HG02840 (cell line): ENCODE measurements at regions not wholly inside any gene's neighbourhood (a gene's known extent, or its start where the extent isn't known, plus 50 kb on each side); places are given as distances from the start of the nearest gene placed in this dataset.
"Not testable (repeated sequence)": the region's sequence is repeated elsewhere in the genome, so short reads cannot be mapped to it uniquely, and the experiment has no call there.

Experiments used
- ATAC-seq: cut with Tn5 transposase; IDR thresholded peaks from one replicate; pipeline ENCODE4 v1.9.1; 2021; ENCODE audit warnings: mild to moderate bottlenecking, moderate library complexity, moderate number of reproducible peaks; ENCODE audit not compliant: unreplicated experiment, low FRiP score

DNA sequence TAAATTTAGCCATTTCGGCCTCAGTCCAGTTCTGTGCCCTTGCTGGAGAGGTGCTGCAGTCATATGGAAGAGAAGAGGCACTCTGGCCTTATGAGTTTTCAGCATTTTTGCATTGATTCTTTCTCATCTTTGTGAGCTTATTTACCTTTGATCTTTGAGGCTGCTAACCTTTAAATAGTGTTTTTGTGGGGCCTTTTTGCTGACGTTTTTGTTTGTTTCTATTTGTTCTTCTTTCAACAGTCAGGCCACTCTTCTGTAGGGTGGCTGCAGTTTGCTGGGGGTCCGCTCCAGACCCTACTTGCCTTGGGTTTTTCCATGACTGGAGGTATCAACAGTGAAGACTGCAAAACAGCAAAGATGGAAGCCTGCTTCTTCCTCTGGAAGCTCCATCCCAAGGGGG is 1951.7 kb upstream of the LRRTM1 start:
- no peak for ATAC-seq

- no peak for ATAC-seq
Observed at GRCh38 chr2:82254728-82255127, 1950.2 kb upstream of the LRRTM1 start.

GRCh38 chr2:82246220-82246775 is 1941.7 kb upstream of the LRRTM1 start:
- no peak for ATAC-seq

DNA sequence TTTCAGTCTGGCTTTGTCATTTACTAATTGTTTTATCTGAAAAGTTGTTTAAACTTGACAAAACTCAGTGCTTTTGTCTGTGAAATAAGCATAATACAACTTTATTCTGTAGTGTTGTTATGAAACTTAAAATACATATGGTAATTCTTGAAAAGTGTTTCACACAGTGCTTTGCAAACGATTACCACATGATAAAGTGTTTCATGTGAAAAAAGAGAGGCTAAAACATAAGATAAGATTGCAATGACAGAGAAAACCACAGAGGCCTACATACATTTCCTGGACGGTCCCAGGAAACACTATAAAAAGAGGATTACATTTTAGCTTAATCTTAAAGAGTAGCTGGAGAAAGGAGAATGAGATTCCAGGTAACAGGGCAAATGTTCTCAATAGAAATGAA is 1934.6 kb upstream of the LRRTM1 start:
- no peak for ATAC-seq

DNA sequence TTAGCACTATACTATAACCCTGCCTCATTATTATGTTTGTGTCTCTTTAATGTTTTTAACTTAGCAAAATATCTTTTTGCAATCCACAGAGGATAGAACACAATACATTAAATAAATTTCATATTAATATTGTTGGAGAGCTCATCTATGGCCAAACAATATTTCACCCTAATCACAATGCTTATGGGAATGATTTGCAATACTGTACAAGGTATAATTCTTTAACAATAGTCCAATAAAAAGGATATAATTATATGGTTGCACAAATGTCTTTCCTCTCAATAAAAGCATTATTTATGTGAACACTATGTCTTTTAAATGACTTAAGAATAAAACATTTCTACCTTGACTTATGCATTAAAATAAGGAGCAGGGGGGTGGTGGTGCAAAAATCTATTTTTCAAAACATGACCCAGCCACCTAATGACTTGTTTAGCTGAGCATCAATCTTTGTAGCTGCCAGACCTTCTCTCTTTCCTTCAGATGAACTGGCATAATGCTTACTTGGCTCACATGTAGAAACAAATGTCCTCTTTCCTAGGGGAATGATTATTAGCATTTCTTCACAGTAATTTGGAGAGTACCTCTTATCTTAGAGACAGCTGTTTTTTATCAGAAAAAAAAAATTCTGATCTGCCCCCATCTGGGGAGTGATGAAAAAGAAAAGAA is 1933.6 kb upstream of the LRRTM1 start:
- no peak for ATAC-seq

- no peak for ATAC-seq
Observed at GRCh38 chr2:82234283-82234874, 1929.8 kb upstream of the LRRTM1 start.

- no peak for ATAC-seq
Observed at GRCh38 chr2:82233806-82234205, 1929.3 kb upstream of the LRRTM1 start.

DNA sequence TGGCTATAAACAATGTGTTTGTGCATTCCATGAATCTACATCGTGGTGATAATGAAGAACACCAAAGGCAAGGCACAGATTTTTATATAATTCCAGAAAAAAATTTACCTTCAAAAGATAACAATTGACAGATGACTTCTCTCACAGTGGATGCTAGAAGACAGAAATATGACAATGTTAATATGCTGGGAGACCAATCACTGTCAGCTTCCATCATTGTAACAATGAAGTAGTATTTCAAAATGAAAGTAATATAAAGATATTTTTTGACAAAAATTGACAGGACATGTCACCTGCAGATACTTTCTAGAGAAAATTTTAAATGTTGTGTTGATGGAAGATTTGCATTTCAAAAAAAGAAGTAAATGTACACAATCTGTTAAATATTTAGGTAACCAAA is 1925.9 kb upstream of the LRRTM1 start:
- no peak for ATAC-seq

- ATAC-seq: no peak
Observed at GRCh38 chr2:82226441-82226840, 1921.9 kb upstream of the LRRTM1 start.

GRCh38 chr2:82224301-82224940 is 1919.9 kb upstream of the LRRTM1 start:
- ATAC-seq: no peak

DNA sequence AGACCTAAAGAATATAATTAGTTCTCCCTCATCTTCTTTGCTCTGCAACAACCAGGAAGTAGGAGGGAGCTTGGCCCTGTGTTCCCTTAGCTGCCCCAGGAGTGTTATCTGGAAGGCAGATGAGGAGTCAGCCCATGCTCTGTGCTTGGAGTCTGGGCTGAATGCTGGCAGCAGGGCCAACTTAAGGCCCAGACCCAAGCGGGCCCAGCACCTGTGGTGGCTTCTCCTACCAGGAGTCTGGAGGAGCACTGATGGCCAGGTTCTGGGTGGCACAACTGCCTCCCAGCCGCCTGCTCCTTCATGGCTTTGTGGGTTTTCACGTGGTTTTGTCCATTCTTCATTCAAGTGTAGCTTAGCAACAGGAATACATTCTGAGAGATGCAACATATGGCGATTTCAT is 1910.7 kb upstream of the LRRTM1 start:
- ATAC-seq: no peak

DNA sequence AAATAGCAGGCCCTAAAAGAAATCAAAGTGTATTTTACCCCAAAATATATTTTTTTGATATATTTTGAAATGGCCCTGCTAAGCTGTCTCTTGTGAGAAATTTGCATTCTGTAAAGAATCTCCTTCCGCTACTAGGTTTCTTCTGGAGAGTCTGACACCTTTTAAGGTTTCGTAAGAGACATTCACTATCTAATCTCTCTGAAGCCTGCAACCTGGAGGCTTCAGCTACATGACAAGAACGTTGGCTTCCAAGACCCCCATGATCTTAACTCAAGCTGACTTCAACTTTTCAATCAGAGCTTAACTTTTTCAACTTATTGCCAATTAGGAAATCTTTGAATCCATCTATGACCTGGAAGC is 1894.9 kb upstream of the LRRTM1 start:
- no peak for ATAC-seq

- no peak for ATAC-seq
Observed at GRCh38 chr2:82198809-82199492, 1894.4 kb upstream of the LRRTM1 start.

GRCh38 chr2:82182270-82182669 is 1877.7 kb upstream of the LRRTM1 start:
- ATAC-seq: no peak

DNA sequence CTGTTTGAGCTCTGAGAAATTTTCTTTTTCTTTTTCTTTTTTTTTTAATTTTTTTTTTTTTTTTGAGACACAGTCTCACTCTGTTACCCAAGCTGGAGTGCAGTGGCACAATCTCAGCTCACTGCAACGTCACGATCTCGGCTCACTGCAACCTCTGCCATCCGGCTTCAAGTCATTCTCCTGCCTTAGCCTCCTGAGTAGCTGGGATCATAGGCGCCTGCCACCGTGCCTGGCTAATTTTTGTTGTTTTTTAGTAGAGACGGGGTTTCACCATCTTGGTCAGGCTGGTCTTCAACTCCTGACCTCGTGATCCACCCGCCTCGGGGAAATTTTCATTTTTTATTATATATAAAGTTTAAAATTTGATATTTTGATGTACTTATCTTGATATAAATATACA is 1870.7 kb upstream of the LRRTM1 start:
- ATAC-seq: not testable (repeated sequence)

- ATAC-seq: no peak
Observed at GRCh38 chr2:82172483-82172882, 1867.9 kb upstream of the LRRTM1 start.

DNA sequence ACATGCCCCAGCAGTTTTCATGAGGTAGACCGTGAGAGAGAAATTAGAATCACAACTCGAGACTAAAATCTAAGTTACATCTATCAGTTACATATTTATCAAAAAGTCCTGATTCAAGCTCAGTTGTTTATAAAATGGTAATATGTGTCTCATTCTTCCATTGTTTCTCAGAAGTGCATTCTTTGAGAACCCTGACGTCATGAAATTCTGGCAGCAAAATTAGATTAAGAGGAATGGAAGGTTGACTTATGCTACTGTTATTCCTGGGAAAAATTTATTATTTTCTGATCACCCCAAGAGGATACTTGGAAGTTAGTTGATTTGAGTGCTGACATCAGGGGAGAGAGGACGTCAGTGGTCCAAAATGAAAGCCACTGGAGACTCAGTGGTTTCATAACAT is 1864.8 kb upstream of the LRRTM1 start:
- ATAC-seq: no peak

DNA sequence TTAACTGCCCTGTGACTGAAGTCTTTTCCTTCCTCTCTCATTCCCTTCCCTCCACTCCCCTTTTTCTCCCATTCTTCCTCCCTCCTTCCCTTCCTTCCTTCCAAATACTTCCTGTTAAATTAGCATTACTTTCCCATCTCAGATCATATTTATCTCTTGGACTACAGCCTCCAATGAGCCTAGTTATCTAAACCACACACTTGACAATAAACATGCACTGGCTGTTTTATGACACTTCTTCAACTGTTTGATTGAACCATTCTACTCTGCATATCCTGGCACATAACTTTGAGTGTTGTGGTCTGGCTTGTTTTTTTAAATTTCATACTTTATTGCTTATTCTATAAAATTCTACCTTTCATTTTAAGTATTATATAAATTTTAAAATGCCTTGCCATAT is 1860.8 kb upstream of the LRRTM1 start:
- no peak for ATAC-seq

- ATAC-seq: no peak
Observed at GRCh38 chr2:82158150-82158549, 1853.6 kb upstream of the LRRTM1 start.

DNA sequence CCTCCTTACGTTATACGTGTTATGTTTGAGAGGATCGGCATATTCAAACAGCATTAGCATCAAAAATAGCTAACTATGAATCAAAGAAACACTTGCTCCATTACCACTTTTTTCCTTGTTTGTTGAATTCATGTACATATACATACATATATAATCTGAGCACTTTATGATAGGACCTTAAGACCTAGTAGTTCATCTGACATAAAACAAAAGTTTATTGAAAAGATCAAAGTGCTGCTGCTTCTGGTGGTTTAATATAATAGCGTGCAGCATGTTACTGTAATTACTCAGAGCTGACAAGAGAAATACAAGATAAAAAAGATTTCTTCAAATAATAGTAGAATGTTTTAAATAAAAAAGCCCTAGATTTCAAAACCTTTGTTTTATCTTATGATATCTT is 1850.9 kb upstream of the LRRTM1 start:
- no peak for ATAC-seq

DNA sequence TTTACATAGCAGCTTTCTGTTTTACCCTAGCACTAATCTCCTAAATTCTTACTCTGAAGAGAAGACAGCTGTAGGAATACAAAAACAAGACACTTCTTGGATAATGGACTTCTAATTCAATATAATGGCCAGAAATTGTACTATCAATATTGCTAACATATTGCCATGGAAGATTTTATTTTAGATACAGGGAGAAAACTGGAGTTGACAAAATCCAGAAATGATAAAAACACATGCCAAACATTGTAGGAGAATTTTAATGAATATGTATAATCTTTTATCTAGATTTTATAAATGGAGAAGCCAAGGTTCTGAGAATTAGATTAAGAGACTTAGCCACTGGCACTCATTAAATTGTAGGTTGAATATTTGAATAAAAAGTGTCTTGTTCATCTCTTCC is 1838.8 kb upstream of the LRRTM1 start:
- no peak for ATAC-seq
